Pancreas (tissue), 10 donors: ENCODE measurements at regions not wholly inside any gene's neighbourhood (a gene's known extent, or its start where the extent isn't known, plus 50 kb on each side); places are given as distances from the start of the nearest gene placed in this dataset.

Source experiments
- ATAC-seq, 4 donors: fragments of 200-7000 bp; cut with Tn5 transposase; one replicate each; pipeline versions ENCODE4 v1.8.0 to v1.9.1; 2020; ENCODE audit warnings: mild to moderate bottlenecking in 4 of 4, moderate library complexity in 4 of 4
- DNase-seq, 6 donors: peaks; one replicate each; pipeline ENCODE4 v3.0.0-alpha.2; 2020
- FAIRE-seq: peaks from 2 replicates; lab custom pipeline; 2012; peaks lifted over from hg19 to GRCh38; lab: Jason Lieb, UNC
- H3K27ac ChIP-seq, 4 donors: fragments of 200-600 bp; sonication (generic); 1 replicate in 3 of 4; 2 replicates in 1 of 4; pipeline versions ENCODE4 v1.5.0 to v1.8.0; 2020
- H3K27me3 ChIP-seq, 4 donors: fragments of 200-600 bp; one replicate each; pipeline ENCODE4 v1.8.0; 2021
- H3K36me3 ChIP-seq, 3 donors: fragments of 200-600 bp; sonication (generic) in 1 of 3; one replicate each; pipeline versions ENCODE4 v1.5.0 to v1.8.0; 2020 to 2021
- H3K4me1 ChIP-seq, 3 donors: fragments of 200-600 bp; one replicate each; pipeline ENCODE4 v1.8.0; 2021
- H3K4me3 ChIP-seq, 4 donors: fragments of 200-600 bp; sonication (generic) in 2 of 4; one replicate each; pipeline versions ENCODE4 v1.5.0 to v1.8.0; 2020 to 2021
- H3K9me3 ChIP-seq, 4 donors: fragments of 200-600 bp; one replicate each; pipeline ENCODE4 v1.8.0; 2021
- WGBS, 2 donors: extraction: QIAGEN DNeasy Blood & Tissue Kit; methylation state at CpG; one replicate each; pipeline ENCODE4 v1.1.7; 2013; 5-methylcytosine and 5-hydroxymethylcytosine counted together
- intact Hi-C, 3 donors: fragments of 100-400 bp; cut with DNase I; formaldehyde crosslinking; loops; one replicate each; pipeline versions ENCODE4 v1.11.1 to v1.14.2; 2022
- TF ChIP-seq, protein P1 (sequence below), 4 donors: fragments of 200-600 bp; sonication (generic) in 3 of 4; IDR thresholded peaks; one replicate each; pipeline versions ENCODE4 v1.5.0 to v1.8.0; 2021; ENCODE audit warnings: antibody characterized with exemption in 4 of 4
- donor health status: healthy with polysubstance abuse.
- donor health status: DM: no; HTN: no; CAD: no; lungs with moderate emphysema.
- donor health status: DM: no; HTN: no; CAD: no.
- donor health status: control.
- donor health status: control.
- donor health status: Bipolar disorder and iron deficiency.
- donor health status: DM: yes; HTN: yes; CAD: no.
- donor health status: DM: no; HTN: no; CAD: no.
- donor health status: DM: no; HTN: no; CAD: no.
- donor health status: DM: yes; HTN: yes; CAD: no.

DNA sequence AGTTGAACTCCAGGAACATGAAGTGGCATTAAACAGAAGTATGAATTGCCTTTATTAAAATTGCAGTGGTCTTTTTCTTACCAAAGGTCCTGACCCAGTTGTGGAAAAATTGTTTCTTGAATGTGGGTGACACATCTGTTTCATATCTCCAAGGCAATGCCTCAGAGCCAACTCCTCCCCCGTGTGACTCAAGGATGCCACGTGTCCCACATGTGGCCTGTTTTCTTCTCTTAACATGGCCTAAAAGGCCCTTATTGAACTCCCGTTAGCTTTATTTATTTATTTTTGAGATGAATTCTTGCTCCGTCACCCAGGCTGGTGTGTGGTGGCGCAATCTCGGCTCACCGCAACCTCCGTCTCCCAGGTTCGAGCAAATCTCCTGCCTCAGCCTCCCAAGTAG, 128.4 kb upstream of the ESR1 start:
- no peak for FAIRE-seq
- H3K27me3 ChIP-seq: no peaks in the 10 kb centered on the region
- intact Hi-C loops: loop anchor here in 1 of 3 donors (10.0 kb wide), 1 partner anchor 446 kb away; no protein-coding TSS in a partner anchor
- no peak overlapping the region for H3K4me3 ChIP-seq
- TF ChIP-seq, protein P1, sequence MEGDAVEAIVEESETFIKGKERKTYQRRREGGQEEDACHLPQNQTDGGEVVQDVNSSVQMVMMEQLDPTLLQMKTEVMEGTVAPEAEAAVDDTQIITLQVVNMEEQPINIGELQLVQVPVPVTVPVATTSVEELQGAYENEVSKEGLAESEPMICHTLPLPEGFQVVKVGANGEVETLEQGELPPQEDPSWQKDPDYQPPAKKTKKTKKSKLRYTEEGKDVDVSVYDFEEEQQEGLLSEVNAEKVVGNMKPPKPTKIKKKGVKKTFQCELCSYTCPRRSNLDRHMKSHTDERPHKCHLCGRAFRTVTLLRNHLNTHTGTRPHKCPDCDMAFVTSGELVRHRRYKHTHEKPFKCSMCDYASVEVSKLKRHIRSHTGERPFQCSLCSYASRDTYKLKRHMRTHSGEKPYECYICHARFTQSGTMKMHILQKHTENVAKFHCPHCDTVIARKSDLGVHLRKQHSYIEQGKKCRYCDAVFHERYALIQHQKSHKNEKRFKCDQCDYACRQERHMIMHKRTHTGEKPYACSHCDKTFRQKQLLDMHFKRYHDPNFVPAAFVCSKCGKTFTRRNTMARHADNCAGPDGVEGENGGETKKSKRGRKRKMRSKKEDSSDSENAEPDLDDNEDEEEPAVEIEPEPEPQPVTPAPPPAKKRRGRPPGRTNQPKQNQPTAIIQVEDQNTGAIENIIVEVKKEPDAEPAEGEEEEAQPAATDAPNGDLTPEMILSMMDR (IDR thresholded peaks at IDR 0.05): no peak
- H3K27ac ChIP-seq: no peak overlapping the region
- DNase-seq: no peak
- H3K36me3 ChIP-seq: no peaks in the 10 kb centered on the region
- peak in 1 of 4 donors; percentile 36 for ATAC-seq
- no peaks in the 10 kb centered on the region for H3K9me3 ChIP-seq
- 88 to 90% methylated on average over 9 of the region's 9 CpGs for WGBS, 2 donors
- peaks cover 0 to 4% (median 0%) of the 10 kb centered on the region in 3 donors for H3K4me1 ChIP-seq

DNA sequence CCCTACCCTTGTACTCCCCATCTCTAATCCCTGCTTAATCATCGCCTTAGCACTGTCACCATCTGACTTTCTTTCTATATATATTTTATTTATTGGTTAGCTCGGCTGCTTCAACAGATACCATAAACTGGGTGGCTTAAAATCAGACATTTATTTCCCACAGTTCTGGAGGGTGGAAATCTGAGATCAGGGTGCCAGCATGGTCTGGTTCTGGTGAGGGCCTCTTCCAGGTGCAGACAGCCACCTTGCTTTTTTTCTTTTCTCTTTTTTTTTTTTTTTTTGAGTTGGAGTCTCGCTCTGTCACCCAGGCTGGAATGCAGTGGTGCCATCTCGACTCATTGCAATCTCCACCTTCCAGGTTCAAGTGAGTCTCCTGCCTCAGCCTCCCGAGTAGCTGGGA, 127.5 kb upstream of the ESR1 start:
- Histone ChIP-seq H3K4me3 (no peak overlapping the region), H3K36me3 (no peaks in the 10 kb centered on the region), H3K27ac (no peak overlapping the region), H3K4me1 (peaks cover 0 to 4% (median 0%) of the 10 kb centered on the region in 3 donors), H3K9me3 (no peaks in the 10 kb centered on the region), H3K27me3 (no peaks in the 10 kb centered on the region)
- FAIRE-seq: no peak
- TF ChIP-seq, protein P1 (IDR thresholded peaks at IDR 0.05): no peak
- no peak for ATAC-seq
- intact Hi-C loops: loop anchor here in 1 of 3 donors (10.0 kb wide), 1 partner anchor 445 kb away; no protein-coding TSS in a partner anchor
- 85 to 94% methylated on average over 5 of the region's 5 CpGs for WGBS, 2 donors
- DNase-seq: no peak

DNA sequence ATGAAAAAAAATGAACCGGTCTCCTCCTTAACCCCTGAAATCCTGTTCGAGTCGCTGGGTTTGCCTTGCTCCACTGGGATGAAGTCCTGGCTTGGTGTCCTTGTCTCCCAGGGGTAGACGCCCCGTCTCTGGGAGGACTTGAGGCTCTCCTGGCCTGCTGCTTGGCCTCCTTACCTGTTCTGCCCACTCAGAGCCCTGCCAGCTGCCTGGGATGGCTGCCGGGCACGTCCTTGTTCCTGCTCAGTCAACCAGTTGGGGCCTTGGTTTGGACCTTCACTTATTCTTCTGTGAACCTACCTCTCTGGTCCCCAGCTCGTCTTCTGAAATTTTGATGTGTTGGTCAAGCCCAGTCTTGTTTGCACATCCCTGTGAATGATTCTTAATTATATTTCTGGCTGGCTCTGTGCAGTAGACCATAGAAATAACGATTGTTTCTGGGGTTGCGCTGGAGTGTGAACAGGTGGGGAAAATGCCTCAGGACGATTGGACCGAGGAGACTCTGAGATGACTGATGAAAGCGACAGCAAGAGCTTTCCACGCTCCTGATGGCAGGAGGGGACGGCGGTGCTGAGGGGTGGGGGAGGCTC, 126.5 kb upstream of the ESR1 start:
- Histone ChIP-seq H3K27ac (no peak overlapping the region), H3K27me3 (no peaks in the 10 kb centered on the region), H3K4me3 (no peak overlapping the region), H3K36me3 (no peaks in the 10 kb centered on the region), H3K4me1 (peaks cover 0 to 4% (median 0%) of the 10 kb centered on the region in 3 donors), H3K9me3 (no peaks in the 10 kb centered on the region)
- 79 to 83% methylated on average over 16 of the region's 16 CpGs for WGBS, 2 donors
- FAIRE-seq (no peak), DNase-seq (no peak), ATAC-seq (peak in 2 of 4 donors; percentile 9 to 26)
- TF ChIP-seq, protein P1 (IDR thresholded peaks at IDR 0.05): no peak
- intact Hi-C loops: no loop called here

DNA sequence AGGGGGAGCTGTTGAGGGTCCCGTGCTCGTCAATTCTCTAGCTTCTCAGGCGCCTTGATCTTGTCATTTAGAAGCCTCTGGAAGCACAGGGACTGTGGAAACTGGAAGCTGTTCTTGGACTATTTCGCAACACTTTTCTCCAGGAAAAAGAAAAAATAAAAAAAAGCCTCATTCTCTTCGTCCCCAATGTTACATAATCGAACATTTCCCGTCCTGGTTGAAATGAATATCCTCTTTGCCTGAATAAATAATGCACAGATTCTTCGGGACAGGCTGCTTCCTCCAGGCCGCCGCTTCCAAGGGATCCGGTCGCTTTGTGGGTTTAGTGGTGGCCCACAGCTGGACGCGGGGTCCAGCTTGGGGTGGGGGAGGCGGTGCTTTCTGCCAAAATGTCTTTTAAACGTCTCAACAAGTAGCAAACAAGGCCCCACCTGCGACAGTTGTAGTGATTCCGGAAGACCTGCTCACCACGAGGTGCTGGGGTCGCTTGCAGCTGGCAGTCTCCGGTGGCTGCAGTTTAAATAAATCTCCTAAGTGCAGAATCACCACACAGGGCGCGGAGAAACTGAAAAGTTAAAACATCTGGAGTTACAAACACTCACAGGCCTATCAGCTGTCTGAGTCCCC, 125.9 kb upstream of the ESR1 start:
- FAIRE-seq (no peak), ATAC-seq (peak in 3 of 4 donors; percentile 11 to 41 (median 38)), DNase-seq (no peak)
- TF ChIP-seq, protein P1 (IDR thresholded peaks at IDR 0.05): no peak
- intact Hi-C loops: no loop called here
- Histone ChIP-seq H3K36me3 (no peaks in the 10 kb centered on the region), H3K4me3 (no peak overlapping the region), H3K9me3 (no peaks in the 10 kb centered on the region), H3K27me3 (no peaks in the 10 kb centered on the region), H3K27ac (no peak overlapping the region), H3K4me1 (peaks cover 0 to 4% (median 0%) of the 10 kb centered on the region in 3 donors)
- 52 to 53% methylated on average over 23 of the region's 23 CpGs for WGBS, 2 donors

DNA sequence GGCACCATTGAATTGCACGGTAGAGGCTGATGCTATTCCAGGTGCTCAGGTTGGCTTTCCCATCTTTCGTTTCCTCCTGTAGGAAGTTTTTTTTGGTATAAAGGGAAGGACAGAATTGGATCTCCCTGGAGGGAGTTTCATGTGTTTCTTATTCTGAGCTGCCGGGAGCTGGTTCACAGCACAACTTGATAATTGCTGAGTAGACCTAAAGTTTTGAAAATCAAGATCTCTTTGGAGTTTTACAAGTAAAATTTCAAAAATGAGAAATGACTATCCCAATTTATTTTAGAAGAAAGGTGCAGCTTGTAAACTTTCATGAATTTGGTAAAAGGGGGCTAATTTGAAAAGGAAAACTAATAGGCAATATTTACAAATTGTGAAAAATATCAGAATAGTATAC, 125.2 kb upstream of the ESR1 start:
- Histone ChIP-seq H3K4me3 (no peak overlapping the region), H3K36me3 (no peaks in the 10 kb centered on the region), H3K4me1 (peaks cover 0 to 4% (median 0%) of the 10 kb centered on the region in 3 donors), H3K27me3 (no peaks in the 10 kb centered on the region), H3K9me3 (no peaks in the 10 kb centered on the region), H3K27ac (no peak overlapping the region)
- FAIRE-seq (no peak), ATAC-seq (no peak), DNase-seq (no peak)
- TF ChIP-seq, protein P1 (IDR thresholded peaks at IDR 0.05): no peak
- intact Hi-C loops: no loop called here
- WGBS, 2 donors: 71 to 72% methylated on average over 3 of the region's 3 CpGs
